ENCODE measurements at regions not wholly inside any gene's neighbourhood (a gene's known extent, or its start where the extent isn't known, plus 50 kb on each side); places are given as distances from the start of the nearest gene placed in this dataset.

DNA sequence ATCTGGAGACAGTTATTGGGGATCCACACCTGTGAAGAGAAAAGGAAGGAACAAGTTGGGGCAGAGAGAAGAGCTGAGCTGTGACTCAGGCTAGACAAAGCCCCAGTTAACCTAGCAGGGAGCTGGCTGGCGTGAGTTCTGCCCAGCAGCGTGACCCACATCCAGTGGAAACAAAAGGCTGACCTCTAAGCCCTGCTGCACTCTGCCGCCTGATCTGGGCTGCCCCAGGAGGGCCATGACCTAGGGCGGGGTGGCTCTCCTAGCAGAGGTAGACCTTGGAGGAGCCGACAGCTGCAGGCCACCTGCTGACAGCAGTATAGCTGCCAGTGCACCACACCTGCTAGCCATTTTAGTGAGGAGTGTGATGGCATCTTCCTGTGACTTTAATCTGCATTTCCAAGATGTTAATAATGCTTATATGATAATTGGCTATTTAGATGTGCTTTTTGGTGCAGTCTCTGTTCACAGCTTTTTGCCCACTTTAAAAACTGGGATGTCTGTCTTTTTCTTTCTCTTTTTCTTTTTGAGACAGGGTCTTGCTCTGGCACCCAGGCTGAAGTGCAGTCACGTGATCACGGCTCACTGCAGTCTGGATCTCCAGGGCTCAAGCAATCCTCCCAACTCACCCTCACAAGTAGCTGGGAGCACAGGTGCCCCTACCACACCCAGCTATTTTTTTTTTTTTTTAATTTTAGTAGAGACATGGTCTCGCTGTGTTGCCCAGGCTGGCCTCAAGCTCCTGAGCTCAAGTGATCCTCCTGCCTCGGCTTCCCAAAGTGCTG lies 78.1 kb downstream of the LSM3 start:
- TF ChIP-seq, protein P1, sequence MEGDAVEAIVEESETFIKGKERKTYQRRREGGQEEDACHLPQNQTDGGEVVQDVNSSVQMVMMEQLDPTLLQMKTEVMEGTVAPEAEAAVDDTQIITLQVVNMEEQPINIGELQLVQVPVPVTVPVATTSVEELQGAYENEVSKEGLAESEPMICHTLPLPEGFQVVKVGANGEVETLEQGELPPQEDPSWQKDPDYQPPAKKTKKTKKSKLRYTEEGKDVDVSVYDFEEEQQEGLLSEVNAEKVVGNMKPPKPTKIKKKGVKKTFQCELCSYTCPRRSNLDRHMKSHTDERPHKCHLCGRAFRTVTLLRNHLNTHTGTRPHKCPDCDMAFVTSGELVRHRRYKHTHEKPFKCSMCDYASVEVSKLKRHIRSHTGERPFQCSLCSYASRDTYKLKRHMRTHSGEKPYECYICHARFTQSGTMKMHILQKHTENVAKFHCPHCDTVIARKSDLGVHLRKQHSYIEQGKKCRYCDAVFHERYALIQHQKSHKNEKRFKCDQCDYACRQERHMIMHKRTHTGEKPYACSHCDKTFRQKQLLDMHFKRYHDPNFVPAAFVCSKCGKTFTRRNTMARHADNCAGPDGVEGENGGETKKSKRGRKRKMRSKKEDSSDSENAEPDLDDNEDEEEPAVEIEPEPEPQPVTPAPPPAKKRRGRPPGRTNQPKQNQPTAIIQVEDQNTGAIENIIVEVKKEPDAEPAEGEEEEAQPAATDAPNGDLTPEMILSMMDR (conservative IDR thresholded peaks at IDR 0.05; ENCODE audit: low read depth, low read length): no peak
- TF ChIP-seq EZH2 (IDR thresholded peaks at IDR 0.05; ENCODE audit: borderline replicate concordance, low read depth, low read length, poor library complexity, severe bottlenecking): no peak

Measured in A673 (cell line).